ENCODE measurements at regions not wholly inside any gene's neighbourhood (a gene's known extent, or its start where the extent isn't known, plus 50 kb on each side); places are given as distances from the start of the nearest gene placed in this dataset.

DNA sequence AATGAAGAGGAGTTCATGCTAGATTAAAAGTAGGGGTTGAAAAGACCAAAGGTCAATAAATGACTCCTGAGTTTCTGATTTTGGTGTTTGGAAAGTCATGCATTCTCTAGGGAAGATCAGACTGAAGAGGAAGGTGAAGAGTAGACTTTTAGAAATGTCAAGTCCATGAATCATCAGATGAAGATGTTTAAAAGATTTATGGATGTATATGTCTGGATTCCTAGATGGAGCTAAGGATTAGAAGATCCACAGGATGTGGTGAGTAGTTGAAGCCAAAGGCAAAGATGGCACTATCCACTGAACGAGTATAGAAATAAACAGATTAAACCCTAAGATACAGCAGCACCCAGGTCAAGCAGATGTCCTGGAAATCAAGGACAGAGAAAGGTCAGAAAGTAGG lies 298.5 kb downstream of the GPAM start:
- no peak for DNase-seq (ENCODE audit: low spot score)
- TF ChIP-seq, protein P1, sequence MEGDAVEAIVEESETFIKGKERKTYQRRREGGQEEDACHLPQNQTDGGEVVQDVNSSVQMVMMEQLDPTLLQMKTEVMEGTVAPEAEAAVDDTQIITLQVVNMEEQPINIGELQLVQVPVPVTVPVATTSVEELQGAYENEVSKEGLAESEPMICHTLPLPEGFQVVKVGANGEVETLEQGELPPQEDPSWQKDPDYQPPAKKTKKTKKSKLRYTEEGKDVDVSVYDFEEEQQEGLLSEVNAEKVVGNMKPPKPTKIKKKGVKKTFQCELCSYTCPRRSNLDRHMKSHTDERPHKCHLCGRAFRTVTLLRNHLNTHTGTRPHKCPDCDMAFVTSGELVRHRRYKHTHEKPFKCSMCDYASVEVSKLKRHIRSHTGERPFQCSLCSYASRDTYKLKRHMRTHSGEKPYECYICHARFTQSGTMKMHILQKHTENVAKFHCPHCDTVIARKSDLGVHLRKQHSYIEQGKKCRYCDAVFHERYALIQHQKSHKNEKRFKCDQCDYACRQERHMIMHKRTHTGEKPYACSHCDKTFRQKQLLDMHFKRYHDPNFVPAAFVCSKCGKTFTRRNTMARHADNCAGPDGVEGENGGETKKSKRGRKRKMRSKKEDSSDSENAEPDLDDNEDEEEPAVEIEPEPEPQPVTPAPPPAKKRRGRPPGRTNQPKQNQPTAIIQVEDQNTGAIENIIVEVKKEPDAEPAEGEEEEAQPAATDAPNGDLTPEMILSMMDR (IDR thresholded peaks at IDR 0.05; ENCODE audit: extremely low read depth, missing control alignments), result no peak

DNA sequence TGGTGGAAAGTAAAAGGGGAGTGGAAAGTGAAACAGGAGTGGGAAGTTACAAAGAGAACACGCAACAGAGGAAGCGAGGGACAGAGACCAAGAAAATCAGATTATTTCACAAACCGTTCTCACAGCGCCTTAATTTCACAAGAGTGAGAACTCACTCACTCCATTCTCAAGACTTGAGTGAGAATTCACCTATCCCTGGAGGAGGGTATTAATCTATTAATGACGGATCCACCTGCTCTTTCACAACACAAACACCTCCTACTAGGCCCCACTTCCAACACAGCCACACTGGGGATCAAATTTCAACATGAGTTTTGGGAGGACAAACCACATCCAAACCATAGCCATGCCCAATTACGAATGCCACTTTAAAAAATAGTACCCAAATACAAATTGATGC lies 297.6 kb downstream of the GPAM start:
- DNase-seq (ENCODE audit: low spot score), result no peak
- TF ChIP-seq, protein P1 (IDR thresholded peaks at IDR 0.05; ENCODE audit: extremely low read depth, missing control alignments), result no peak

DNA sequence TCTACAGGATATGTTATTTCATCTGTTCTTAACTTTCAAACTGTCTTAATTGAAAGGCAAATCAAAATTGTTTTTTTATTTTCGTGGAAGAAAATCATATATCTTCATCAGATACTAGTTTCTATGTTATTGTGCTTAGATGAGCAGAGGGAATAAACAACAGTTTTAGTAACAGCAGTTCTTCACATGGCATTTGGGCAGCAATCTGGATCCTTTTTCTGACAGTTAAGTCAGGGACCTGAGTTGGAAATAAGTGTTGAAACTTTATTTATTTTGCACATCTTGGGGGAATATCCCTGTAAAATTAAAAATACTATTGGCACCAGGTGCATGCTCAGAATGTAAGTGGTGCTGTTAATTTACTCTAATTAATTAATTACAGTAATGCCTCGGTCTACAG lies 296.3 kb downstream of the GPAM start:
- TF ChIP-seq, protein P1 (IDR thresholded peaks at IDR 0.05; ENCODE audit: extremely low read depth, missing control alignments), result no peak
- no peak for DNase-seq (ENCODE audit: low spot score)

DNA sequence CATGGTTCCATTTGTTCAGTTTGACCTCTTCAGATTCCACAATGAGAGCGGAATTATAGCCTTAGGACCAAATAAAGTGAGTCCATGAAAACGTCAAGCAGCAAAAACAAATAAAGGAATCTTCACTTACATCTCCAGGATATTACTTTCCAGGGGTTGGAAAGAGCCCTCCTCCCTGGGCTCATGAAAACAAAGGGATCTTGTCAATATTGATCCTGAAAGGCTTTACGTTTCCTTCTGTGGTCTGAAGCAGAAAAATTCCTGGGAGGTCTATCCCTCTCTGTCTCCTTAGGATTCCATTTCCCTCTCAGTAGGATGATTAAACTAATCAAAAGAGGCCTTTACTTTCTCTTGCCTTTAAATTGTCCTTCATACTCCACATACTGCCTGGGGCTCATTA lies 293.5 kb downstream of the GPAM start:
- DNase-seq (ENCODE audit: low spot score), result no peak
- TF ChIP-seq, protein P1 (IDR thresholded peaks at IDR 0.05; ENCODE audit: extremely low read depth, missing control alignments), result no peak

DNA sequence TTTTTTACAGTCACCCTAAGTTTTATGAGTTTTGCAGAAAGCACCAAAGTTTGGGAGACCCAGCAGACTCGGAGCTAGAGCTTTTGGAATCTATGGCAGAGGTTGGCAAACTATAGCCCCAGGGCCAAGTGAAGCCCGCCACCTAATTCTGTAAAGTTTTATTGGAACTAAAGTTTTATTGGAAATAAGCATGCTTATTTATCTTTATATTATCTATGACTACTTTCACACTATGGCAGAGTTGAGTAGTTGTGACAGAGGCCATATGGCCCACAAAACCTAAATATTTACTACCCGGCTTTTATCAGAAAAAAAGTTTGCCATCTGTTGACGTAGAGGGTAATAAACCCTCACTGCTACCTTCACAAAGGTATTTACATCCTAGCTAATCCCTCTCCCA lies 267.6 kb downstream of the GPAM start:
- TF ChIP-seq, protein P1 (IDR thresholded peaks at IDR 0.05; ENCODE audit: extremely low read depth, missing control alignments), result no peak
- no peak for DNase-seq (ENCODE audit: low spot score)

DNA sequence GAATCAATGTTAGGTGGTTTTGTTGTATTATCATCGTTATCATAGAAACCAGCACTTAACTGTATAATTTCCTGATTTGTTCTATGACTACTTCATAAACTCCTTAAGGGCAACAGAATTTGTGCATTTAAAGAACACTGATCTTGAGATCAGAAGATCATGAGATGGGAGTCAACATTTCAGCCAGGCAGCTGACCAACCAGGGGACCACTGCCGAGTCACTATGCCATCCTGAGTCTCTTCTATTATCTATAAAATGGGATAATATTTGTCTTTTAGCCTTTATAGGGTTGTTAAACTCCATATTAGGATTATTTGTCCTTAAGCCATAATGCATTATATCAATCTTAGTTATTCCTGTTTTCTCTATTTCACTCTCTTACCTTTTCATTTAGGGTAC lies 261.7 kb downstream of the GPAM start:
- no peak for DNase-seq (ENCODE audit: low spot score)
- TF ChIP-seq, protein P1 (IDR thresholded peaks at IDR 0.05; ENCODE audit: extremely low read depth, missing control alignments), result no peak

DNA sequence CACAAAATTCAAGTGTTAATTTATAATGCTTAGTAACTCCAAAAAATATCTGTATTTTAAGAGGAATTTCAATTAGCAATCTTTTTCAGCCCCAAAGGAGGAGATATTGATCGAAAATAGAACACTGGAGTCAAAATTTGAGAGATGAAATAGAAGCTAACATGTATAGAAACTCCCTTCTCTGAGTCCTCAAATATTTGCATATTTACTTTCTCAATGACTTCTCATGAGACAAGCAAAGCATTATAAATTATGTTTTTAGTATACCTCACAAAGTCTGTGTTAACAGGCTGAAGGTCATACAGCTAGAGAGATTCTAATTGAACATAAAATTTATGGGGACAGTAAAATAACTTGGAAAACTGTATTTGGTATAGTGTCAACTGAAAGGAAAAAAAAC lies 260.5 kb downstream of the GPAM start:
- no peak for DNase-seq (ENCODE audit: low spot score)
- TF ChIP-seq, protein P1 (IDR thresholded peaks at IDR 0.05; ENCODE audit: extremely low read depth, missing control alignments), result no peak

Measured in GM20000 (cell line).